GM19025 (cell line): ENCODE measurements at regions not wholly inside any gene's neighbourhood (a gene's known extent, or its start where the extent isn't known, plus 50 kb on each side); places are given as distances from the start of the nearest gene placed in this dataset.
"Not testable (repeated sequence)": the region's sequence is repeated elsewhere in the genome, so short reads cannot be mapped to it uniquely, and the experiment has no call there.

ENCODE experiments used
- ATAC-seq: cut with Tn5 transposase; IDR thresholded peaks from one replicate; pipeline ENCODE4 v1.9.1; 2021; ENCODE audit warnings: mild to moderate bottlenecking, low read depth, moderate library complexity; ENCODE audit not compliant: unreplicated experiment

- not testable (repeated sequence) for ATAC-seq
Measured at GRCh38 chr6:27047725-27048124, 199.8 kb upstream of the PRSS16 start.

DNA sequence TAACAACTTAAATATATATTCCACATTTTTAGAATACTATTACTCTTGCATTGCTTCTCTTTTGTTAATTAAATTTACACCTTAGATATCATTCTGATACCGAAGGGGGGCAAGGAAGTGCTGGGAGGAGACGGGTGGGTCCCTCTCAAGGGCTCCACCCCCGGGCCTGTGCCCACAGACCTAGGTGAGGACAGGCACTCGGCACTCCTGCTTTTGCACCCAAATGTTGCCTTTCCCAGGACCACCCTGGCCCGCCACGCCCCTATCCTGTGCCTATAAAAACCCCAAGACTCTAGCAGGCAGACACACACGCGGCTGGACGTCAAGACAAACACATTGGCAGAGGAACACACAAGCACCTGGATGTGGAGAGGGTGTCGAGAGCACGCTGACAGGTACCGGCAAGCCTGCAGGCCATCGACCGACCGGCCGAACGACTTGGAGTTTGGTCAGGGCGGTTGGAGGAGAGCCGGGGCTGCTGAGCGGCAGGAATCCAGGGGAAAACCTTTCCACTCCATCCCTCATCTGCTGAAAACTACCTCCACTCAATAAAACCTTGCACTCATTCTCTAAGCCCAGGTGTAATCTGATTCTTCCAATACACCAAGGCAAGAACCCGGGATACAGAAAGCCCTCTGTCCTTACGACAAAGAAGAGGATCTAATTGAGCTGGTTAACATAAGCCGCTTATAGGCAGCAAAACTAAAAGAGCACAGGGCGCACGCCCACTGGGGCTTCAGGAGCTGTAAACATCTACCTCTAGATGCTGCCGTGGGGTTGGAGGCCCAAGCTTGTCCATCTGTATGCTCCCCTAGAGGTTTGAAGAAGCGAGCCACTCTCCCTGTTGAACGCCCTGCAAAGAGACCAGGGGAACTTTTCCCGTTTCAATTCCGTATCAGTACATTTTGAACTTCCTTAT is 197.4 kb upstream of the PRSS16 start:
- ATAC-seq = no peak

DNA sequence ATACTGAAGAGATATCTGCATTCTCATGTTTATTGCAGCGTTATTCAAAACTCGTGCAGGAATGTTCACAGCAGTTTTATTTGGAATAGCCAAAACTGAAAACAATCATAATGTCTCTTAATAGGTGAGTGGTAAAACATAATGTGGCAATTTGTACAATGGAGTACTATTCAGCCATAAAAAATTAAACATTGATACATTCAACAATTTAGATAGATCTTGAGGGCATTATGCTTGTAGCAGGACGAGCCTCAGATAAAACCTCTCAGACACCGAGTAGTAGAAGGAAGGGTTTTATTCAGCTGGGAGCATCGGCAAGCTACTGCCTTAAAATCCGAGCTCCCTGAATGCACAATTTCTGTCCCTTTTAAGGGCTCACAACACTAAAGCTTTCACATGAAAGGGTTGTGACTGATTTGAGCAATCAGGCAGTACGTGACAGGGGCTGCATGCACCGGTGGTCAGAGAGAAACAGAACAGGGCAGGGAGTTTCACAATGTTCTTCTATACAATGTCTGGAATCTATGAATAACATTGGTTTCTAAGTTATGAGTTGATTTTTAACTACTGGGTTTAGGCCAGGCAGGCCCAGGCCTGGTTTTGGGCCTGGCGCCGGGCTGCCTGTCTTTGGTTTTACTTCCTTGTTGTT is 195.3 kb upstream of the PRSS16 start:
- ATAC-seq = not testable (repeated sequence)

GRCh38 chr6:27052731-27053082 is 194.8 kb upstream of the PRSS16 start:
- no peak for ATAC-seq

DNA sequence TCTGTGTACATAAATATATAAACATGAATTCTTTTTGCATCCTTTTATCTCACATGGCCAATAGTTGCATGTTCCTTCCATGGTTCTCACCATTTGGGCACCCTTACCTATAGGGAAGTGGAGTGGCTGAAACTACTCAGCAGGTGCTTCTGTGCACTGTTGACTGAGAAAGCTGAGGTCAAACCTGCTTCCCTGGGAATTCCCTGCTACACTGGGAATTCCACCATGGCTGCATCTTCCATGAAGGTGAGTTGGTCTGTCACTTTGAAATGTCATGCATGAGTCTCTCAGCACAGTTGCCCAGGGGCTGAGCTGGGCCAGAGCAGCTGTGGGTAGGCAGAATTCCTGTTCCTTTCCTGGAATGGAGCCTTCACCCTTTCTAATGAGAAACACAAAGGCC is 193.8 kb upstream of the PRSS16 start:
- ATAC-seq = no peak

- ATAC-seq = no peak
Measured at GRCh38 chr6:27056615-27057014, 190.9 kb upstream of the PRSS16 start.

- ATAC-seq = no peak
Measured at GRCh38 chr6:27059621-27060425, 187.7 kb upstream of the PRSS16 start.

GRCh38 chr6:27061235-27061993 is 186.1 kb upstream of the PRSS16 start:
- ATAC-seq = no peak

GRCh38 chr6:27062755-27063154 is 184.7 kb upstream of the PRSS16 start:
- no peak for ATAC-seq

DNA sequence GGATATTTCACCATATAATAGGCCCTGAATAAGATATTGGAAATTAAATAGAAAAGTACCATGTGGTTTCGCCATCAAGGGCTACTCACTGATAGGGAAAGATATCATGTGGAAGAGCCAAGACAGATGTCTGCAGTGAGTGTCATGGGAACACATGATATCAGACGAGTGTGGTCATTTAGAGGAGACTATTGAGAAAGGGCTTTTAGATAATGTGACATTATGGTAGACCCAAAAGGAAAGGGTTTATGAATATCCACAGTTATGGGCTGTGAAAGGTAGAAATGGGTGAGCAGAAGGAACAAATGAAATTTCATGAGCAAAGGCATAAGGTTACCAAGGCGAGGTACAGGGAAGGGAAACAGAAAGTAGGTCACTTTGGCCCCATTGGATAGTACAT is 182.3 kb upstream of the PRSS16 start:
- no peak for ATAC-seq

DNA sequence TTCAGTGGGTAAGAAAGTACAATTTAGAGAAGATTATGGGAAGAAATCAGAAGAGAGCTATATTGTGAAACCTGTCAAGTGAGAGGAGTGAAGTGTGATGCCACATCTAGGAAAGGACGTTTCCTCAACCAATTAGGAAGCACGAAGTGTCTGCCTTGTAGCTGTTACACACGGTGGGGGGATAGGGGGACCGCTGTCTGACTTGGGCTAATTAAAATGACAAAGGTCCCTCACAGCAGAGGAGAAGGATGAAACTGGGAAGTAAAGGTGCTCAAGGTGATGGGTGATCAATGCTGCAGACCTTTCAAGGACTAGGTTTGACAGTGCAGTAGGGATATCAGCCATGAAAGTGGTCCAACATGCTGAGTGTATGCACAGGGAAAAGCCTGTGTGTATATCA is 181.1 kb upstream of the PRSS16 start:
- ATAC-seq = no peak

- ATAC-seq = no peak
Measured at GRCh38 chr6:27066802-27067201, 180.7 kb upstream of the PRSS16 start.

DNA sequence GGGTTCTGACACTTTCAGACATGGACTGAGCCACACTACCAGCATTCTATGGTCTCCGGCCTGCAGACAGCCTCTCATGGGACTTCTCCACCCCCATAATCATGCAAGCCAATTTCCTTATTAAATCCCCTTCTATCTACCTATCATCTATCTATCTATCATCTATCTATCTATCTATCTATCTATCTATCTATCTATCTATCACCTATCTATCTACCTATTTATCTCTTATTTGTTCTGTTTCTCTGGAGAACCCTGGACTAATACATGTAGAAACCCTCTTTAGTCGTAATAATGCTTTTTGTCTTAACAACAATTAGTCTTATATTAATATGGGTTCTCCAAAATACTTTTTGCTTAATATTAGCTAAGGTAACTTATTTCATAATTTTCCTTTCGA is 174.1 kb upstream of the PRSS16 start:
- ATAC-seq = no peak

DNA sequence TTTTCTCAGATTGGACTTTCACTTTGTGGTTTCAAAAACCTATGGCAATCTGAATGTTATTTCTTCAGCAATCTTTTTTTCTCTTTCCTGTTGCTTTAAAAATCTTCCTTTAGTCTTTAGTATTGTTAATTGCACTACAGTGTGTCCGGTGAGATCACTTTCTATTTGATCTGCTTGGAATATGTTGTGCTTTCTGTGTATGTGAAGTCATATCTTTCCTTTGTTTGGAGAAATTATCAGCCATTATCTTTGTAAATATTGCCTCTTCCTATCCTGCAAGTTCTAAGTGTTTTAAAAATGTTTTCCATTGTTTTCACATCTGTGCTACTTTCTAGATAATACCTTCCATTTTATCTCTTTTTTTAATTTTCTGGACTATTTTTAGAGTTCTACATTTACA is 171.4 kb upstream of the PRSS16 start:
- ATAC-seq = no peak

GRCh38 chr6:27078734-27079357 is 168.7 kb upstream of the PRSS16 start:
- peak; percentile 90 for ATAC-seq

- ATAC-seq = no peak
Measured at GRCh38 chr6:27081188-27081587, 166.3 kb upstream of the PRSS16 start.

DNA sequence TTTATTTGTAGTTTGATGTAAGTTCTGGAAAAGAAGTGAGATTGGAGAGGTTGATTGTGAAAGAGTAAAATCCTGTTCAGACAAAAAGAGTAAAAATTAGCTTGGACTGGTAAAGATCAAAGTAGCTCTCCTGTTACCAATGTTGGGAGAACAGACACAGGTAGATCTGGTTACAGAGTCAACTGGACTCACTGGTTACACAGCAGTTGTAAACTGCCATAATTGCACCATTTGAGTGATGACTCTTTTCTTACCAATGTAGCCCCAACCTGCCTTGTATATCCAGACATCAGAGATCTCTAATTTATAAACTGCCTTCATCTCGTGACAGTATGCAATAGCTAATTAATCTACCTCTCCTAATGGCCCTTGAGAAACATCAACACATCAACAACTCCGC is 165.6 kb upstream of the PRSS16 start:
- no peak for ATAC-seq

GRCh38 chr6:27088068-27088467 is 159.4 kb upstream of the PRSS16 start:
- no peak for ATAC-seq

DNA sequence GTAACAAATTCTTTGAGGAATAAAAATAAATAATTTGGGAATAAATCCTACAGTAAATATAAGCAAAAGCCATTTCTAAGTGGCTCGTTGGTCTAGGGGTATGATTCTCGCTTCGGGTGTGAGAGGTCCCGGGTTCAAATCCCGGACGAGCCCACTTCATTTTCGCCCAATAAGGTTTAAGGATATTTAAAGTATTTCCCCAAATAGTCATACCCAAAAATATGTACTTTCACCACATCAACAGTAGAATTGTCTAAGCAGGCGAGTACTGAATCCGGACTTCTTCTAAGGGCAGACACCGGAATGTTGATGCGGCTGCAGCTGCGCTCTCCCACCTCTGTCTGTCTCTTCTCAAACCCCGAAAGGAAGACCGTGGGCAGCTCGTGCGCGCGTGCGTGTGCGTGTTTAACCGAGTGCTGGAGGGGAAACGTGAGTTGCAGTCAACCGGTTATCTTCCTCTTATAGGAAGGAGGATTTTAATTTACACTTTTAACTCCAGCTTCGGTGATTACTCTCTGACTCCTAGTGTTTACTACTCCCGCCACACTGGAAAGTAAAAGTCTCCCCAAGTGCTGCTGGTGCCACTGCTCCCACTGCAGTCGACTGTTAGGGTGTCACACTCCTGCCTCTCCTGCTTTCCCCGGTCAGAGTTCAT is 155.7 kb upstream of the PRSS16 start:
- no peak for ATAC-seq

DNA sequence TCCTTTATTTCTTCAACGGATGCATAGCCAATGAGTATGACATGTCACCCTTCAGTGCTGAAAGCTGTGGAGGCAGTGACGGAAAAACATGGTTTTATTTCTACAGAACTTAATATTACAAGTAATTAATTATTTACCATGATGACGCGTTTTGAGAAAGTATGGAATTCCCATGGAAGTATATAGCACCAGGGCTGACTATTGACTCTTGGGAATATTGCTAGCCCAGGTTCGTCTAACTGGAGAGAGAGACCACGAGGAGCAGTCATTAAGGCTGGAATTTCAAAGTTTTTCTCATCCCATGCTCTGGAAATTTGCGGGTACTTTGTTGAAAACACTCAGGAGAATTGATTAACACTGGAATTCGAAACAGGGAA is 155.2 kb upstream of the PRSS16 start:
- no peak for ATAC-seq
